ENCODE measurements at regions not wholly inside any gene's neighbourhood (a gene's known extent, or its start where the extent isn't known, plus 50 kb on each side); places are given as distances from the start of the nearest gene placed in this dataset.
"Not testable (repeated sequence)": the region's sequence is repeated elsewhere in the genome, so short reads cannot be mapped to it uniquely, and the experiment has no call there.

- DNase-seq (ENCODE audit: low read depth, low spot score) = no peak
These were observed 160.2 kb downstream of the SH2D4B start for GRCh38 chr10:80697926-80698325.

- peak; percentile 82 for DNase-seq (ENCODE audit: low read depth, low spot score)
These were observed 161.9 kb downstream of the SH2D4B start for GRCh38 chr10:80699602-80700039.

GRCh38 chr10:80700252-80700651, 162.6 kb downstream of the SH2D4B start:
- no peak for DNase-seq (ENCODE audit: low read depth, low spot score)

- no peak for DNase-seq (ENCODE audit: low read depth, low spot score)
These were observed 163.2 kb downstream of the SH2D4B start for GRCh38 chr10:80700760-80701444.

- DNase-seq (ENCODE audit: low read depth, low spot score) = no peak
These were observed 164.0 kb downstream of the SH2D4B start for GRCh38 chr10:80701706-80702105.

- DNase-seq (ENCODE audit: low read depth, low spot score) = no peak
These were observed 164.4 kb downstream of the SH2D4B start for GRCh38 chr10:80702143-80702542.

GRCh38 chr10:80705899-80706298, 168.2 kb downstream of the SH2D4B start:
- no peak for DNase-seq (ENCODE audit: low read depth, low spot score)

GRCh38 chr10:80708185-80708584, 170.5 kb downstream of the SH2D4B start:
- DNase-seq (ENCODE audit: low read depth, low spot score) = no peak

GRCh38 chr10:80708808-80709207, 171.1 kb downstream of the SH2D4B start:
- no peak for DNase-seq (ENCODE audit: low read depth, low spot score)

- no peak for DNase-seq (ENCODE audit: low read depth, low spot score)
These were observed 172.2 kb downstream of the SH2D4B start for GRCh38 chr10:80709866-80710265.

GRCh38 chr10:80713398-80713928, 175.8 kb downstream of the SH2D4B start:
- DNase-seq (ENCODE audit: low read depth, low spot score) = no peak

- no peak for DNase-seq (ENCODE audit: low read depth, low spot score)
These were observed 176.9 kb downstream of the SH2D4B start for GRCh38 chr10:80714566-80714965.

GRCh38 chr10:80718024-80718423, 180.3 kb downstream of the SH2D4B start:
- DNase-seq (ENCODE audit: low read depth, low spot score) = peak; percentile 6

- no peak for DNase-seq (ENCODE audit: low read depth, low spot score)
These were observed 182.2 kb downstream of the SH2D4B start for GRCh38 chr10:80719935-80720334.

- no peak for DNase-seq (ENCODE audit: low read depth, low spot score)
These were observed 182.8 kb downstream of the SH2D4B start for GRCh38 chr10:80720549-80720948.

GRCh38 chr10:80728354-80728753, 190.7 kb downstream of the SH2D4B start:
- DNase-seq (ENCODE audit: low read depth, low spot score) = not testable (repeated sequence)

- DNase-seq (ENCODE audit: low read depth, low spot score) = no peak
These were observed 192.2 kb downstream of the SH2D4B start for GRCh38 chr10:80729896-80730295.

GRCh38 chr10:80730522-80730921, 192.8 kb downstream of the SH2D4B start:
- no peak for DNase-seq (ENCODE audit: low read depth, low spot score)

GRCh38 chr10:80734589-80734988, 196.9 kb downstream of the SH2D4B start:
- no peak for DNase-seq (ENCODE audit: low read depth, low spot score)

- no peak for DNase-seq (ENCODE audit: low read depth, low spot score)
These were observed 199.5 kb downstream of the SH2D4B start for GRCh38 chr10:80737209-80737608.

GRCh38 chr10:80739328-80739727, 201.6 kb downstream of the SH2D4B start:
- DNase-seq (ENCODE audit: low read depth, low spot score) = no peak

GRCh38 chr10:80739963-80740715, 202.4 kb downstream of the SH2D4B start:
- DNase-seq (ENCODE audit: low read depth, low spot score) = no peak

- no peak for DNase-seq (ENCODE audit: low read depth, low spot score)
These were observed 203.6 kb downstream of the SH2D4B start for GRCh38 chr10:80741278-80741677.

All from astrocyte of the hippocampus (primary cell).